Natural killer cell (primary cell): ENCODE measurements at regions not wholly inside any gene's neighbourhood (a gene's known extent, or its start where the extent isn't known, plus 50 kb on each side); places are given as distances from the start of the nearest gene placed in this dataset.

Experiments used
- ATAC-seq, 3 donors: fragments of 150-1000 bp in 2 of 3; fragments of 200-7000 bp in 1 of 3; cut with Tn5 transposase; 1 replicate in 1 of 3; 2 replicates in 2 of 3; pipeline ENCODE4 v1.10.0; 2021; ENCODE audit warnings: mild to moderate bottlenecking in 2 of 3, moderate library complexity in 2 of 3
- DNase-seq, 2 donors: peaks; one replicate each; pipeline versions ENCODE4 v3.0.0 to v3.0.0-alpha.2; 2013 to 2021; ENCODE audit warnings: mixed read lengths in 1 of 2
- H3K27ac ChIP-seq: one replicate; pipeline ENCODE4 v1.5.1; 2013; ENCODE audit warnings: mild to moderate bottlenecking, low read length
- H3K27me3 ChIP-seq: one replicate; pipeline ENCODE4 v1.6.1; 2013; ENCODE audit warnings: low read length; ENCODE audit not compliant: control insufficient read depth, insufficient read depth
- H3K36me3 ChIP-seq: one replicate; pipeline ENCODE4 v1.6.1; 2013; ENCODE audit warnings: low read length; ENCODE audit not compliant: control insufficient read depth, insufficient read depth
- H3K4me1 ChIP-seq: one replicate; pipeline ENCODE4 v1.6.1; 2013; ENCODE audit warnings: low read length; ENCODE audit not compliant: control insufficient read depth, insufficient read depth
- H3K4me3 ChIP-seq: one replicate; pipeline ENCODE4 v1.5.1; 2013; ENCODE audit warnings: low read length
- H3K9me3 ChIP-seq: one replicate; pipeline ENCODE4 v1.6.1; 2013; ENCODE audit warnings: low read length; ENCODE audit not compliant: control insufficient read depth, insufficient read depth
- H3K27ac Mint-ChIP-seq, 2 donors: one replicate each; pipeline ENCODE4 v1.8.0; 2022; ENCODE audit warnings: mild to moderate bottlenecking in 2 of 2, mixed read lengths in 2 of 2, moderate library complexity in 1 of 2
- H3K27me3 Mint-ChIP-seq, 2 donors: one replicate each; pipeline ENCODE4 v1.8.0; 2022; ENCODE audit warnings: low read depth in 2 of 2, mixed read lengths in 2 of 2
- H3K36me3 Mint-ChIP-seq: one replicate; pipeline ENCODE4 v1.8.0; 2022; ENCODE audit warnings: mixed read lengths
- H3K4me1 Mint-ChIP-seq, 2 donors: one replicate each; pipeline ENCODE4 v1.8.0; 2022; ENCODE audit warnings: mixed read lengths in 2 of 2
- H3K4me3 Mint-ChIP-seq: one replicate; pipeline ENCODE4 v1.8.0; 2022; ENCODE audit warnings: mild to moderate bottlenecking, moderate library complexity, mixed read lengths
- H3K9me3 Mint-ChIP-seq, 2 donors: one replicate each; pipeline ENCODE4 v1.8.0; 2022; ENCODE audit warnings: mixed read lengths in 2 of 2
- CTCF ChIP-seq: fragments of 200-600 bp; IDR thresholded peaks from one replicate; pipeline ENCODE4 v1.8.0; 2022; ENCODE audit warnings: antibody characterized with exemption
- WGBS: methylation state at CpG from one replicate; pipeline ENCODE4 v1.1.7; 2013; ENCODE audit warnings: missing lambda C conversion rate; ENCODE audit not compliant: insufficient coverage; 5-methylcytosine and 5-hydroxymethylcytosine counted together
- intact Hi-C: fragments of 100-400 bp; cut with micrococcal nuclease; formaldehyde crosslinking; loops from one replicate; pipeline ENCODE4 v1.14.2; 2022

GRCh38 chr10:121073728-121074127, 222.6 kb downstream of the WDR11 start:
- Histone ChIP-seq H3K4me1 (no peaks in the 10 kb centered on the region), H3K27ac (no peak overlapping the region), H3K4me3 (no peak overlapping the region), H3K9me3 (no peaks in the 10 kb centered on the region), H3K27me3 (no peaks in the 10 kb centered on the region), H3K36me3 (no peaks in the 10 kb centered on the region)
- intact Hi-C loops, result no loop called here
- no peak for TF ChIP-seq CTCF
- no peak overlapping the region for H3K27ac Mint-ChIP-seq
- H3K36me3 Mint-ChIP-seq, result no peaks in the 10 kb centered on the region
- WGBS, result 84% methylated on average over 5 of the region's 5 CpGs
- peaks cover under 1 to 2% of the 10 kb centered on the region in 2 donors for H3K27me3 Mint-ChIP-seq
- no peak for ATAC-seq
- no peaks in the 10 kb centered on the region for H3K9me3 Mint-ChIP-seq
- no peak for DNase-seq
- H3K4me1 Mint-ChIP-seq, result no peaks in the 10 kb centered on the region
- no peak overlapping the region for H3K4me3 Mint-ChIP-seq

- H3K4me1 Mint-ChIP-seq, result no peaks in the 10 kb centered on the region
- H3K27me3 ChIP-seq, result no peaks in the 10 kb centered on the region
- ATAC-seq (no peak), DNase-seq (no peak)
- H3K36me3 Mint-ChIP-seq, result no peaks in the 10 kb centered on the region
- H3K27me3 Mint-ChIP-seq, result peaks cover 0 to 7% of the 10 kb centered on the region in 2 donors
- H3K4me3 ChIP-seq, result no peak overlapping the region
- TF ChIP-seq CTCF, result no peak
- intact Hi-C loops, result no loop called here
- H3K27ac ChIP-seq, result no peak overlapping the region
- H3K4me3 Mint-ChIP-seq, result no peak overlapping the region
- no peaks in the 10 kb centered on the region for H3K9me3 Mint-ChIP-seq
- H3K27ac Mint-ChIP-seq, result no peak overlapping the region
- H3K4me1 ChIP-seq, result no peaks in the 10 kb centered on the region
- 84% methylated on average over 11 of the region's 12 CpGs for WGBS
- no peaks in the 10 kb centered on the region for H3K9me3 ChIP-seq
- no peaks in the 10 kb centered on the region for H3K36me3 ChIP-seq
Measured at GRCh38 chr10:121076776-121077715, 225.9 kb downstream of the WDR11 start.

- Histone ChIP-seq H3K36me3 (no peaks in the 10 kb centered on the region), H3K4me3 (no peak overlapping the region), H3K9me3 (no peaks in the 10 kb centered on the region), H3K4me1 (no peaks in the 10 kb centered on the region), H3K27ac (no peak overlapping the region), H3K27me3 (no peaks in the 10 kb centered on the region)
- Mint-ChIP-seq H3K36me3 (no peaks in the 10 kb centered on the region), H3K4me1 (no peaks in the 10 kb centered on the region), H3K9me3 (no peaks in the 10 kb centered on the region), H3K27ac (no peak overlapping the region), H3K4me3 (no peak overlapping the region), H3K27me3 (peaks cover 0 to 7% of the 10 kb centered on the region in 2 donors)
- intact Hi-C loops, result no loop called here
- WGBS, result 78% methylated on average over 8 of the region's 8 CpGs
- no peak for DNase-seq
- no peak for ATAC-seq
- no peak for TF ChIP-seq CTCF
Measured at GRCh38 chr10:121078036-121078435, 226.9 kb downstream of the WDR11 start.
